H1 (cell line): ENCODE measurements at regions not wholly inside any gene's neighbourhood (a gene's known extent, or its start where the extent isn't known, plus 50 kb on each side); places are given as distances from the start of the nearest gene placed in this dataset.

Experiments
- BACH1 ChIP-seq: IDR thresholded peaks from 2 replicates; pipeline ENCODE4 v1.6.1; 2012; ENCODE audit warnings: low read length, improper control_type of control experiment
- CHD1 ChIP-seq: IDR thresholded peaks from 2 replicates; pipeline ENCODE4 v1.6.1; 2012; ENCODE audit warnings: low read depth, low read length, improper control_type of control experiment
- CREB1 ChIP-seq: IDR thresholded peaks from 2 replicates; pipeline ENCODE4 v1.6.1; 2012; ENCODE audit warnings: inconsistent platforms
- GTF2F1 ChIP-seq: IDR thresholded peaks from 2 replicates; pipeline ENCODE4 v1.6.1; 2012; ENCODE audit warnings: low read depth, low read length, improper control_type of control experiment, borderline replicate concordance
- JUND ChIP-seq: IDR thresholded peaks from 2 replicates; pipeline ENCODE4 v1.6.1; 2011; ENCODE audit warnings: mild to moderate bottlenecking, improper control_type of control experiment, low read length
- POLR2AphosphoS5 ChIP-seq: IDR thresholded peaks from 2 replicates; pipeline ENCODE4 v1.6.1; 2011; ENCODE audit warnings: low read depth, low read length
- SIN3A ChIP-seq, 2 experiments: IDR thresholded peaks in 1 of 2; conservative IDR thresholded peaks in 1 of 2; 2 replicates each; pipeline ENCODE4 v1.6.1; 2011 to 2012; ENCODE audit warnings: low read length in 2 of 2, improper control_type of control experiment in 1 of 2, low read depth in 1 of 2, mild to moderate bottlenecking in 1 of 2
- SP2 ChIP-seq: IDR thresholded peaks from 2 replicates; pipeline ENCODE4 v1.6.1; 2012; ENCODE audit warnings: mild to moderate bottlenecking, low read length, inconsistent platforms
- SP4 ChIP-seq: IDR thresholded peaks from 2 replicates; pipeline ENCODE4 v1.6.1; 2012; ENCODE audit warnings: low read length, inconsistent platforms
- SUZ12 ChIP-seq: fragments of 200-600 bp; sonication (generic); IDR thresholded peaks from 2 replicates; pipeline ENCODE4 v1.6.1; 2012; ENCODE audit warnings: mild to moderate bottlenecking, inconsistent platforms, low read length, moderate library complexity, mixed read lengths
- TCF12 ChIP-seq: IDR thresholded peaks from 2 replicates; pipeline ENCODE4 v1.6.1; 2011; ENCODE audit warnings: low read depth, mild to moderate bottlenecking, low read length
- TF ChIP-seq, protein P1 (sequence below): fragments of 300-600 bp; sonication (generic); IDR thresholded peaks from 2 replicates; pipeline ENCODE4 v1.7.1; 2012; ENCODE audit warnings: low read length, moderate library complexity, mild to moderate bottlenecking, inconsistent platforms; ENCODE audit not compliant: insufficient replicate concordance
- TF ChIP-seq, protein P2 (sequence below): IDR thresholded peaks from 2 replicates; pipeline ENCODE4 v1.6.1; 2012; ENCODE audit warnings: inconsistent platforms

DNA sequence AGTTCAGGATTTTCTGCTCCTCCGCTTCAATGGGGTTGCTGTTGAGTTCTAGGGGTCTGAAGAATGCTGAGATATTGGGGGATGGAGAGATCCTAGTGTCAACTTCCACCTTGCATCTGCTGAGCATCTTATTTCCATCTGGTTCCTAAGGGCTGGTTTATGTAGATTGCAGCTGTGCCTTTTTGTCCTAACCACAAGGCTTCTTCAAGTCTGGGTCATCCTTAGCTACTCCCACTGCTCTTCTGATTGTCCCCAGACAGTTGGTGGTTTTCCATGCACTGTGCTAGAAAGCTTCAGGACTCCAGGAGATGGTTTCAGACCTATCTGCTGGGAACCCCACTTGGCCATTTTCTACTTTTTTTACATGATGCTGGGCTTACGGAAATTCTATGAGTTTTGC, 125.0 kb downstream of the IL20RB start (continued):
- TF ChIP-seq, protein P1, sequence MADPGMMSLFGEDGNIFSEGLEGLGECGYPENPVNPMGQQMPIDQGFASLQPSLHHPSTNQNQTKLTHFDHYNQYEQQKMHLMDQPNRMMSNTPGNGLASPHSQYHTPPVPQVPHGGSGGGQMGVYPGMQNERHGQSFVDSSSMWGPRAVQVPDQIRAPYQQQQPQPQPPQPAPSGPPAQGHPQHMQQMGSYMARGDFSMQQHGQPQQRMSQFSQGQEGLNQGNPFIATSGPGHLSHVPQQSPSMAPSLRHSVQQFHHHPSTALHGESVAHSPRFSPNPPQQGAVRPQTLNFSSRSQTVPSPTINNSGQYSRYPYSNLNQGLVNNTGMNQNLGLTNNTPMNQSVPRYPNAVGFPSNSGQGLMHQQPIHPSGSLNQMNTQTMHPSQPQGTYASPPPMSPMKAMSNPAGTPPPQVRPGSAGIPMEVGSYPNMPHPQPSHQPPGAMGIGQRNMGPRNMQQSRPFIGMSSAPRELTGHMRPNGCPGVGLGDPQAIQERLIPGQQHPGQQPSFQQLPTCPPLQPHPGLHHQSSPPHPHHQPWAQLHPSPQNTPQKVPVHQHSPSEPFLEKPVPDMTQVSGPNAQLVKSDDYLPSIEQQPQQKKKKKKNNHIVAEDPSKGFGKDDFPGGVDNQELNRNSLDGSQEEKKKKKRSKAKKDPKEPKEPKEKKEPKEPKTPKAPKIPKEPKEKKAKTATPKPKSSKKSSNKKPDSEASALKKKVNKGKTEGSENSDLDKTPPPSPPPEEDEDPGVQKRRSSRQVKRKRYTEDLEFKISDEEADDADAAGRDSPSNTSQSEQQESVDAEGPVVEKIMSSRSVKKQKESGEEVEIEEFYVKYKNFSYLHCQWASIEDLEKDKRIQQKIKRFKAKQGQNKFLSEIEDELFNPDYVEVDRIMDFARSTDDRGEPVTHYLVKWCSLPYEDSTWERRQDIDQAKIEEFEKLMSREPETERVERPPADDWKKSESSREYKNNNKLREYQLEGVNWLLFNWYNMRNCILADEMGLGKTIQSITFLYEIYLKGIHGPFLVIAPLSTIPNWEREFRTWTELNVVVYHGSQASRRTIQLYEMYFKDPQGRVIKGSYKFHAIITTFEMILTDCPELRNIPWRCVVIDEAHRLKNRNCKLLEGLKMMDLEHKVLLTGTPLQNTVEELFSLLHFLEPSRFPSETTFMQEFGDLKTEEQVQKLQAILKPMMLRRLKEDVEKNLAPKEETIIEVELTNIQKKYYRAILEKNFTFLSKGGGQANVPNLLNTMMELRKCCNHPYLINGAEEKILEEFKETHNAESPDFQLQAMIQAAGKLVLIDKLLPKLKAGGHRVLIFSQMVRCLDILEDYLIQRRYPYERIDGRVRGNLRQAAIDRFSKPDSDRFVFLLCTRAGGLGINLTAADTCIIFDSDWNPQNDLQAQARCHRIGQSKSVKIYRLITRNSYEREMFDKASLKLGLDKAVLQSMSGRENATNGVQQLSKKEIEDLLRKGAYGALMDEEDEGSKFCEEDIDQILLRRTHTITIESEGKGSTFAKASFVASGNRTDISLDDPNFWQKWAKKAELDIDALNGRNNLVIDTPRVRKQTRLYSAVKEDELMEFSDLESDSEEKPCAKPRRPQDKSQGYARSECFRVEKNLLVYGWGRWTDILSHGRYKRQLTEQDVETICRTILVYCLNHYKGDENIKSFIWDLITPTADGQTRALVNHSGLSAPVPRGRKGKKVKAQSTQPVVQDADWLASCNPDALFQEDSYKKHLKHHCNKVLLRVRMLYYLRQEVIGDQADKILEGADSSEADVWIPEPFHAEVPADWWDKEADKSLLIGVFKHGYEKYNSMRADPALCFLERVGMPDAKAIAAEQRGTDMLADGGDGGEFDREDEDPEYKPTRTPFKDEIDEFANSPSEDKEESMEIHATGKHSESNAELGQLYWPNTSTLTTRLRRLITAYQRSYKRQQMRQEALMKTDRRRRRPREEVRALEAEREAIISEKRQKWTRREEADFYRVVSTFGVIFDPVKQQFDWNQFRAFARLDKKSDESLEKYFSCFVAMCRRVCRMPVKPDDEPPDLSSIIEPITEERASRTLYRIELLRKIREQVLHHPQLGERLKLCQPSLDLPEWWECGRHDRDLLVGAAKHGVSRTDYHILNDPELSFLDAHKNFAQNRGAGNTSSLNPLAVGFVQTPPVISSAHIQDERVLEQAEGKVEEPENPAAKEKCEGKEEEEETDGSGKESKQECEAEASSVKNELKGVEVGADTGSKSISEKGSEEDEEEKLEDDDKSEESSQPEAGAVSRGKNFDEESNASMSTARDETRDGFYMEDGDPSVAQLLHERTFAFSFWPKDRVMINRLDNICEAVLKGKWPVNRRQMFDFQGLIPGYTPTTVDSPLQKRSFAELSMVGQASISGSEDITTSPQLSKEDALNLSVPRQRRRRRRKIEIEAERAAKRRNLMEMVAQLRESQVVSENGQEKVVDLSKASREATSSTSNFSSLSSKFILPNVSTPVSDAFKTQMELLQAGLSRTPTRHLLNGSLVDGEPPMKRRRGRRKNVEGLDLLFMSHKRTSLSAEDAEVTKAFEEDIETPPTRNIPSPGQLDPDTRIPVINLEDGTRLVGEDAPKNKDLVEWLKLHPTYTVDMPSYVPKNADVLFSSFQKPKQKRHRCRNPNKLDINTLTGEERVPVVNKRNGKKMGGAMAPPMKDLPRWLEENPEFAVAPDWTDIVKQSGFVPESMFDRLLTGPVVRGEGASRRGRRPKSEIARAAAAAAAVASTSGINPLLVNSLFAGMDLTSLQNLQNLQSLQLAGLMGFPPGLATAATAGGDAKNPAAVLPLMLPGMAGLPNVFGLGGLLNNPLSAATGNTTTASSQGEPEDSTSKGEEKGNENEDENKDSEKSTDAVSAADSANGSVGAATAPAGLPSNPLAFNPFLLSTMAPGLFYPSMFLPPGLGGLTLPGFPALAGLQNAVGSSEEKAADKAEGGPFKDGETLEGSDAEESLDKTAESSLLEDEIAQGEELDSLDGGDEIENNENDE, result no peak
- TF ChIP-seq TCF12, result no peak
- TF ChIP-seq GTF2F1, result no peak
- TF ChIP-seq SUZ12, result no peak
- no peak for TF ChIP-seq SIN3A (conservative IDR thresholded peaks at IDR 0.05 in 1 of 2, IDR thresholded peaks at IDR 0.05 in 1 of 2; ENCODE audit: low read depth in 1 of 2, low read length in 2 of 2)
- no peak for TF ChIP-seq POLR2AphosphoS5
- TF ChIP-seq CREB1, result no peak
- TF ChIP-seq JUND, result no peak
- TF ChIP-seq SP2, result no peak
- TF ChIP-seq SP4, result no peak
- TF ChIP-seq, protein P2, sequence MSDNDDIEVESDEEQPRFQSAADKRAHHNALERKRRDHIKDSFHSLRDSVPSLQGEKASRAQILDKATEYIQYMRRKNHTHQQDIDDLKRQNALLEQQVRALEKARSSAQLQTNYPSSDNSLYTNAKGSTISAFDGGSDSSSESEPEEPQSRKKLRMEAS, result no peak
- TF ChIP-seq CHD1, result no peak
- TF ChIP-seq BACH1, result no peak
